ENCODE measurements at regions not wholly inside any gene's neighbourhood (a gene's known extent, or its start where the extent isn't known, plus 50 kb on each side); places are given as distances from the start of the nearest gene placed in this dataset.

GRCh38 chr19:27759896-27760295, 1453.1 kb downstream of the UQCRFS1 start:
- TF ChIP-seq CTCF (IDR thresholded peaks at IDR 0.05) (no peak), POLR2A (IDR thresholded peaks at IDR 0.05) (no peak)
